ENCODE measurements at regions not wholly inside any gene's neighbourhood (a gene's known extent, or its start where the extent isn't known, plus 50 kb on each side); places are given as distances from the start of the nearest gene placed in this dataset.

GRCh38 chr11:114796954-114797721 is 118.8 kb downstream of the NXPE2 start:
- TF ChIP-seq CTCF (IDR thresholded peaks at IDR 0.05; ENCODE audit: insufficient read depth, low read depth, low read length) = no peak
- no peak for TF ChIP-seq EZH2 (IDR thresholded peaks at IDR 0.05; ENCODE audit: insufficient read depth, low read length)

All from astrocyte (in vitro differentiated cells and primary cell).